ENCODE measurements at regions not wholly inside any gene's neighbourhood (a gene's known extent, or its start where the extent isn't known, plus 50 kb on each side); places are given as distances from the start of the nearest gene placed in this dataset.

GRCh38 chr9:88746743-88747398, 211.9 kb downstream of the NXNL2 start:
- Histone ChIP-seq H3K9me3 (ENCODE audit: control insufficient read depth in 2 of 2, low read length in 2 of 2) (no peaks in the 10 kb centered on the region), H3K27me3 (ENCODE audit: control insufficient read depth, insufficient read depth, low read length) (no peaks in the 10 kb centered on the region), H3K36me3 (ENCODE audit: control insufficient read depth, insufficient read depth, low read length) (no peaks in the 10 kb centered on the region), H3K4me1 (ENCODE audit: control insufficient read depth, insufficient read depth, low read length, poor library complexity, severe bottlenecking) (no peaks in the 10 kb centered on the region), H3K27ac (ENCODE audit: insufficient read depth, low read length, poor library complexity, severe bottlenecking) (no peak overlapping the region), H3K4me3 (ENCODE audit: low read depth, low read length) (no peak overlapping the region)
- H3K4me3 Mint-ChIP-seq: no peak overlapping the region
- H3K36me3 Mint-ChIP-seq: no peaks in the 10 kb centered on the region
- no peak for ATAC-seq (ENCODE audit: low read depth in 2 of 2)
- H3K27me3 Mint-ChIP-seq: peaks cover 9% of the 10 kb centered on the region
- H3K27ac Mint-ChIP-seq: no peak overlapping the region
- peaks cover 0 to 2% (median 0%) of the 10 kb centered on the region in 7 donors for H3K9me3 Mint-ChIP-seq
- H3K4me1 Mint-ChIP-seq: no peaks in the 10 kb centered on the region
- no peak for DNase-seq

- no peaks in the 10 kb centered on the region for H3K9me3 ChIP-seq (ENCODE audit: control insufficient read depth in 2 of 2, low read length in 2 of 2)
- H3K27me3 ChIP-seq (ENCODE audit: control insufficient read depth, insufficient read depth, low read length): no peaks in the 10 kb centered on the region
- ATAC-seq (ENCODE audit: low read depth in 2 of 2) (no peak), DNase-seq (no peak)
- no peak overlapping the region for H3K4me3 ChIP-seq (ENCODE audit: low read depth, low read length)
- Mint-ChIP-seq H3K4me1 (no peaks in the 10 kb centered on the region), H3K36me3 (no peaks in the 10 kb centered on the region), H3K4me3 (peak overlapping the region in 1 of 4 donors; percentile 11), H3K27ac (no peak overlapping the region), H3K27me3 (peaks cover 13% of the 10 kb centered on the region), H3K9me3 (peaks cover 0 to 3% (median 0%) of the 10 kb centered on the region in 7 donors)
- H3K36me3 ChIP-seq (ENCODE audit: control insufficient read depth, insufficient read depth, low read length): no peaks in the 10 kb centered on the region
- H3K27ac ChIP-seq (ENCODE audit: insufficient read depth, low read length, poor library complexity, severe bottlenecking): no peak overlapping the region
- no peaks in the 10 kb centered on the region for H3K4me1 ChIP-seq (ENCODE audit: control insufficient read depth, insufficient read depth, low read length, poor library complexity, severe bottlenecking)
Observed at GRCh38 chr9:88747768-88748167, 212.8 kb downstream of the NXNL2 start.

GRCh38 chr9:88748566-88749261, 213.7 kb downstream of the NXNL2 start:
- no peaks in the 10 kb centered on the region for H3K36me3 ChIP-seq (ENCODE audit: control insufficient read depth, insufficient read depth, low read length)
- Mint-ChIP-seq H3K4me1 (no peaks in the 10 kb centered on the region), H3K9me3 (peaks cover 0 to 6% (median 0%) of the 10 kb centered on the region in 7 donors), H3K27me3 (peaks cover 14% of the 10 kb centered on the region), H3K27ac (no peak overlapping the region), H3K36me3 (no peaks in the 10 kb centered on the region), H3K4me3 (no peak overlapping the region)
- H3K27ac ChIP-seq (ENCODE audit: insufficient read depth, low read length, poor library complexity, severe bottlenecking): no peak overlapping the region
- no peaks in the 10 kb centered on the region for H3K9me3 ChIP-seq (ENCODE audit: control insufficient read depth in 2 of 2, low read length in 2 of 2)
- DNase-seq (no peak), ATAC-seq (ENCODE audit: low read depth in 2 of 2) (no peak)
- no peaks in the 10 kb centered on the region for H3K27me3 ChIP-seq (ENCODE audit: control insufficient read depth, insufficient read depth, low read length)
- no peaks in the 10 kb centered on the region for H3K4me1 ChIP-seq (ENCODE audit: control insufficient read depth, insufficient read depth, low read length, poor library complexity, severe bottlenecking)
- H3K4me3 ChIP-seq (ENCODE audit: low read depth, low read length): no peak overlapping the region

DNA sequence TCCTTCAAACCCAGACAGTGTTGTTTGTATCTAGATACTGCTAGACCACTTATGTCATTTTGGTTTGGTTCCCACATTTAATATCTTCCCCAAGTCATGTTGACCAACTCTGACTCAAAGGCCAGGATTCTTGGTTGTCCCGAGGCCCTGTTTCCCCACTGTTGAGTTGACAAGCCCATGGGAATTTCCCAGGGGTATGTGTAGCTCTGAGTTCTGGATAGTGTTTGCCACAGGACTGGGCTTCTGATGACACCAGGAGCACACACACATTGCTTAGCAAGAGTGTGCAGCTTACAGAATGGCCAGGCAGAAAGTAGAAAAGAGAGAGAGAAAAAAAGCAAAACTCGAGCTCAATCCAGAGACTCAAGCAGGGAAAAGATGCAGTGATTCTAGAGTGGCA, 214.4 kb downstream of the NXNL2 start:
- Histone ChIP-seq H3K4me1 (ENCODE audit: control insufficient read depth, insufficient read depth, low read length, poor library complexity, severe bottlenecking) (no peaks in the 10 kb centered on the region), H3K36me3 (ENCODE audit: control insufficient read depth, insufficient read depth, low read length) (no peaks in the 10 kb centered on the region), H3K9me3 (ENCODE audit: control insufficient read depth in 2 of 2, low read length in 2 of 2) (no peaks in the 10 kb centered on the region), H3K27ac (ENCODE audit: insufficient read depth, low read length, poor library complexity, severe bottlenecking) (no peak overlapping the region), H3K4me3 (ENCODE audit: low read depth, low read length) (no peak overlapping the region), H3K27me3 (ENCODE audit: control insufficient read depth, insufficient read depth, low read length) (no peaks in the 10 kb centered on the region)
- H3K4me1 Mint-ChIP-seq: no peaks in the 10 kb centered on the region
- no peak overlapping the region for H3K4me3 Mint-ChIP-seq
- ATAC-seq (ENCODE audit: low read depth in 2 of 2) (no peak), DNase-seq (no peak)
- H3K36me3 Mint-ChIP-seq: no peaks in the 10 kb centered on the region
- H3K27ac Mint-ChIP-seq: no peak overlapping the region
- peaks cover 12% of the 10 kb centered on the region for H3K27me3 Mint-ChIP-seq
- H3K9me3 Mint-ChIP-seq: peaks cover 0 to 6% (median 0%) of the 10 kb centered on the region in 7 donors

DNA sequence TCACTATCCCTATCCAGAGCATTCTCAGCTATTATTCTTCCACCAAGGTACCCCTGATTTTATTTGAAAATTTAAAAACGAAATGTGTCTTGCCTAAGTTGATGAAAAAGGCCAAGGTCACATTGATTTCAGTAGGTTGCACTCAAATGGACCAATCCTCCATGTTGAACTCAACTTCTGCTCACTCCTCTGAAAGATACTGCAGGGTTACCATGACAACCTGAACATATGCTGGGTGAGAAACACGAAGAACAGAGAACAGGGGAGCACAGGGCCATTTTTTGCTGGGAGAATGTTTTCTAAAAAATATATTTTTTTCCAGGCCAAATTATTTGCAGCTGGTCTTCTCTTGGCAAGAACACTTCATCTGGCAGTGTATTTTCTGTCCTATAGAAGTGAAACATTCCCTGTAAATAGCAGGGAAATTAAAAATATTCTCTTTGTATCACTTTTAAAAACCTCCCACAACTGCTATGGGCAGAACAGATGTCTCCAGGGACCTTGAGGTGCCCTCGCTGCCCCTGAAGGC, 215.9 kb downstream of the NXNL2 start:
- H3K27ac ChIP-seq (ENCODE audit: insufficient read depth, low read length, poor library complexity, severe bottlenecking): no peak overlapping the region
- peaks cover 0 to 5% (median 0%) of the 10 kb centered on the region in 7 donors for H3K9me3 Mint-ChIP-seq
- H3K4me3 Mint-ChIP-seq: no peak overlapping the region
- no peak overlapping the region for H3K27ac Mint-ChIP-seq
- H3K9me3 ChIP-seq (ENCODE audit: control insufficient read depth in 2 of 2, low read length in 2 of 2): no peaks in the 10 kb centered on the region
- ATAC-seq (ENCODE audit: low read depth in 2 of 2) (no peak), DNase-seq (no peak)
- H3K36me3 Mint-ChIP-seq: no peaks in the 10 kb centered on the region
- H3K36me3 ChIP-seq (ENCODE audit: control insufficient read depth, insufficient read depth, low read length): no peaks in the 10 kb centered on the region
- H3K4me3 ChIP-seq (ENCODE audit: low read depth, low read length): no peak overlapping the region
- H3K27me3 ChIP-seq (ENCODE audit: control insufficient read depth, insufficient read depth, low read length): no peaks in the 10 kb centered on the region
- H3K4me1 ChIP-seq (ENCODE audit: control insufficient read depth, insufficient read depth, low read length, poor library complexity, severe bottlenecking): no peaks in the 10 kb centered on the region
- H3K27me3 Mint-ChIP-seq: peaks cover 5% of the 10 kb centered on the region
- no peaks in the 10 kb centered on the region for H3K4me1 Mint-ChIP-seq

- H3K27ac Mint-ChIP-seq: no peak overlapping the region
- Histone ChIP-seq H3K36me3 (ENCODE audit: control insufficient read depth, insufficient read depth, low read length) (no peaks in the 10 kb centered on the region), H3K4me1 (ENCODE audit: control insufficient read depth, insufficient read depth, low read length, poor library complexity, severe bottlenecking) (no peaks in the 10 kb centered on the region), H3K9me3 (ENCODE audit: control insufficient read depth in 2 of 2, low read length in 2 of 2) (no peaks in the 10 kb centered on the region), H3K27me3 (ENCODE audit: control insufficient read depth, insufficient read depth, low read length) (no peaks in the 10 kb centered on the region), H3K4me3 (ENCODE audit: low read depth, low read length) (no peak overlapping the region), H3K27ac (ENCODE audit: insufficient read depth, low read length, poor library complexity, severe bottlenecking) (no peak overlapping the region)
- H3K9me3 Mint-ChIP-seq: peaks cover 0 to 4% (median 0%) of the 10 kb centered on the region in 7 donors
- ATAC-seq (ENCODE audit: low read depth in 2 of 2) (no peak), DNase-seq (no peak)
- no peaks in the 10 kb centered on the region for H3K36me3 Mint-ChIP-seq
- H3K4me3 Mint-ChIP-seq: no peak overlapping the region
- H3K27me3 Mint-ChIP-seq: peaks cover 5% of the 10 kb centered on the region
- H3K4me1 Mint-ChIP-seq: no peaks in the 10 kb centered on the region
Observed at GRCh38 chr9:88751781-88752180, 216.8 kb downstream of the NXNL2 start.

DNA sequence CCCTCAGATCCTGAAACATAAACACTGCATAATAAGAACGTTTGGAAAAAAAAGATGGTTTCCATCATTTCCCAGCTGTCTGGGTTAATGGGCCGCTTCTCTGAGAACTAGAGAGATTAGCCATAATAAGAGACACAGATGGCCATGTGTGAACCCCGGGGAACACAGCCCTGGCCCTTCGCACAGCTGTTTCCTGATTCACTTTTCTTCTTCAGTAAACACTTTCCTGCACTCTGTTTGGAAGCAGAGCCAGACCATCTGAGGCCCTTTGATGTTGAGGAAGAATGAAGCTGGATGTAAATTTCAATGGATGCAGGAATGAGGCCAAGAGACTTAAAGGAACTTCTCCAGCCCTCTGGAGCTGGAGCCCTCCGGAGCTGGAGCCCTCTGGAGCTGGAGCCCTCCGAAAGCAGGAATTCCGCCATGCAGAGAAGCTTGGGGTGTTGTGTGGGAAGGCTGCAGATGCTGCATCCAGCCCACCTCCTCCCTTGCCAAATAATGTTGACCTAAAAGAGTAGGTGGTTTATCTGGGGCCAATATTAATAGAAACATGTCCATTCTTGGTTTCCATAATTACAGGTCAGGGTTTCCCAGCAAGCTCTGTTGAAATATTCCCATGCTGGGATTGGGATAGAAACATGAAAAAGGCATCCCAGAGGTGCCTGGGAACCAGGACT, 218.9 kb downstream of the NXNL2 start:
- Histone ChIP-seq H3K27ac (ENCODE audit: insufficient read depth, low read length, poor library complexity, severe bottlenecking) (no peak overlapping the region), H3K36me3 (ENCODE audit: control insufficient read depth, insufficient read depth, low read length) (no peaks in the 10 kb centered on the region), H3K9me3 (ENCODE audit: control insufficient read depth in 2 of 2, low read length in 2 of 2) (no peaks in the 10 kb centered on the region), H3K4me1 (ENCODE audit: control insufficient read depth, insufficient read depth, low read length, poor library complexity, severe bottlenecking) (no peaks in the 10 kb centered on the region), H3K27me3 (ENCODE audit: control insufficient read depth, insufficient read depth, low read length) (no peaks in the 10 kb centered on the region), H3K4me3 (ENCODE audit: low read depth, low read length) (no peak overlapping the region)
- no peaks in the 10 kb centered on the region for H3K4me1 Mint-ChIP-seq
- ATAC-seq (ENCODE audit: low read depth in 2 of 2) (no peak), DNase-seq (no peak)
- H3K36me3 Mint-ChIP-seq: no peaks in the 10 kb centered on the region
- H3K27ac Mint-ChIP-seq: no peak overlapping the region
- no peak overlapping the region for H3K4me3 Mint-ChIP-seq
- peaks cover 5% of the 10 kb centered on the region for H3K27me3 Mint-ChIP-seq
- peaks cover 0 to 5% (median 0%) of the 10 kb centered on the region in 7 donors for H3K9me3 Mint-ChIP-seq

All from CD4-positive, CD25-positive, alpha-beta regulatory T cell (primary cell).